GM18861 (cell line): ENCODE measurements at regions not wholly inside any gene's neighbourhood (a gene's known extent, or its start where the extent isn't known, plus 50 kb on each side); places are given as distances from the start of the nearest gene placed in this dataset.

Experiments
- ATAC-seq: cut with Tn5 transposase; IDR thresholded peaks from one replicate; pipeline ENCODE4 v1.9.1; 2021; ENCODE audit not compliant: unreplicated experiment

- ATAC-seq, result no peak
Measured at GRCh38 chr11:32262367-32262766, 171.5 kb downstream of the RCN1 start.

GRCh38 chr11:32265911-32266310 is 169.4 kb downstream of the WT1 start:
- ATAC-seq, result no peak

- ATAC-seq, result no peak
Measured at GRCh38 chr11:32266601-32267000, 168.7 kb downstream of the WT1 start.

GRCh38 chr11:32267679-32268187 is 167.6 kb downstream of the WT1 start:
- ATAC-seq, result no peak

- ATAC-seq, result no peak
Measured at GRCh38 chr11:32273931-32274330, 161.4 kb downstream of the WT1 start.

GRCh38 chr11:32279672-32280071 is 155.7 kb downstream of the WT1 start:
- no peak for ATAC-seq

GRCh38 chr11:32280339-32280738 is 155.0 kb downstream of the WT1 start:
- no peak for ATAC-seq

GRCh38 chr11:32288276-32288675 is 147.1 kb downstream of the WT1 start:
- no peak for ATAC-seq

- no peak for ATAC-seq
Measured at GRCh38 chr11:32289701-32290100, 145.6 kb downstream of the WT1 start.

- no peak for ATAC-seq
Measured at GRCh38 chr11:32290783-32291182, 144.6 kb downstream of the WT1 start.

- ATAC-seq, result no peak
Measured at GRCh38 chr11:32297611-32298011, 137.7 kb downstream of the WT1 start.

GRCh38 chr11:32302826-32303225 is 132.5 kb downstream of the WT1 start:
- ATAC-seq, result no peak

- ATAC-seq, result no peak
Measured at GRCh38 chr11:32304521-32304920, 130.8 kb downstream of the WT1 start.

- ATAC-seq, result no peak
Measured at GRCh38 chr11:32305460-32305859, 129.9 kb downstream of the WT1 start.

- ATAC-seq, result no peak
Measured at GRCh38 chr11:32307471-32307870, 127.9 kb downstream of the WT1 start.

GRCh38 chr11:32307913-32308312 is 127.4 kb downstream of the WT1 start:
- no peak for ATAC-seq

GRCh38 chr11:32309530-32310213 is 125.7 kb downstream of the WT1 start:
- no peak for ATAC-seq

GRCh38 chr11:32310214-32310601 is 125.1 kb downstream of the WT1 start:
- no peak for ATAC-seq

GRCh38 chr11:32311346-32312065 is 123.8 kb downstream of the WT1 start:
- no peak for ATAC-seq

GRCh38 chr11:32312206-32312817 is 123.0 kb downstream of the WT1 start:
- ATAC-seq, result no peak

- no peak for ATAC-seq
Measured at GRCh38 chr11:32312865-32313403, 122.4 kb downstream of the WT1 start.

- ATAC-seq, result no peak
Measured at GRCh38 chr11:32313477-32313876, 121.9 kb downstream of the WT1 start.
